H9 (cell line): ENCODE measurements at regions not wholly inside any gene's neighbourhood (a gene's known extent, or its start where the extent isn't known, plus 50 kb on each side); places are given as distances from the start of the nearest gene placed in this dataset.

Experiments
- DNase-seq: peaks from one replicate; pipeline ENCODE4 v3.0.0-alpha.2; 2017
- H2AFZ ChIP-seq: one replicate; pipeline ENCODE4 v1.6.1; 2013; ENCODE audit warnings: mild to moderate bottlenecking, low read length, control low read depth, moderate library complexity
- H2AK5ac ChIP-seq: 2 replicates; pipeline ENCODE4 v1.6.1; 2013; ENCODE audit warnings: low read length, control low read depth, mixed read lengths; ENCODE audit not compliant: insufficient read length
- H2BK120ac ChIP-seq: one replicate; pipeline ENCODE4 v1.6.1; 2013; ENCODE audit warnings: low read depth, mild to moderate bottlenecking, low read length, control low read depth, inconsistent platforms; ENCODE audit not compliant: poor library complexity, severe bottlenecking
- H2BK12ac ChIP-seq: 2 replicates; pipeline ENCODE4 v1.6.1; 2013; ENCODE audit warnings: low read length, control low read depth, mixed read lengths, low read depth; ENCODE audit not compliant: insufficient read length
- H2BK15ac ChIP-seq: 2 replicates; pipeline ENCODE4 v1.6.1; 2013; ENCODE audit warnings: low read depth, low read length, control low read depth
- H2BK20ac ChIP-seq: one replicate; pipeline ENCODE4 v1.6.1; 2013; ENCODE audit warnings: low read depth, mild to moderate bottlenecking, low read length, control low read depth, inconsistent platforms; ENCODE audit not compliant: poor library complexity, severe bottlenecking
- H2BK5ac ChIP-seq: 2 replicates; pipeline ENCODE4 v1.6.1; 2013; ENCODE audit warnings: low read length, control low read depth, mixed read lengths; ENCODE audit not compliant: insufficient read length
- H3K14ac ChIP-seq: 2 replicates; pipeline ENCODE4 v1.6.1; 2013; ENCODE audit warnings: low read length, control low read depth; ENCODE audit not compliant: insufficient read depth
- H3K18ac ChIP-seq: 2 replicates; pipeline ENCODE4 v1.6.1; 2013; ENCODE audit warnings: low read depth, mild to moderate bottlenecking, mixed read lengths, low read length, control low read depth; ENCODE audit not compliant: insufficient read length
- H3K23ac ChIP-seq: 2 replicates; pipeline ENCODE4 v1.6.1; 2013; ENCODE audit warnings: low read length, control low read depth, mixed read lengths, low read depth; ENCODE audit not compliant: insufficient read length
- H3K23me2 ChIP-seq: 2 replicates; pipeline ENCODE4 v1.6.1; 2013; ENCODE audit warnings: low read depth, mild to moderate bottlenecking, mixed read lengths, low read length, control low read depth; ENCODE audit not compliant: insufficient read length, poor library complexity, severe bottlenecking
- H3K27ac ChIP-seq: 2 replicates; pipeline ENCODE4 v1.5.1; 2013; ENCODE audit warnings: low read length, control low read depth, mixed read lengths, low read depth; ENCODE audit not compliant: insufficient read length
- H3K27me3 ChIP-seq: 2 replicates; pipeline ENCODE4 v1.6.1; 2013; ENCODE audit warnings: low read length, control low read depth, inconsistent platforms; ENCODE audit not compliant: insufficient read depth
- H3K4ac ChIP-seq: 2 replicates; pipeline ENCODE4 v1.6.1; 2013; ENCODE audit warnings: low read depth, mild to moderate bottlenecking, control low read depth, inconsistent platforms, low read length, moderate library complexity
- H3K4me1 ChIP-seq: 2 replicates; pipeline ENCODE4 v1.6.1; 2013; ENCODE audit warnings: low read length, control low read depth, inconsistent platforms; ENCODE audit not compliant: insufficient read depth
- H3K4me2 ChIP-seq: 2 replicates; pipeline ENCODE4 v1.6.1; 2013; ENCODE audit warnings: low read length, control low read depth, mixed read lengths; ENCODE audit not compliant: insufficient read length, insufficient read depth
- H3K56ac ChIP-seq: 2 replicates; pipeline ENCODE4 v1.6.1; 2013; ENCODE audit warnings: low read depth, mild to moderate bottlenecking, mixed read lengths, low read length, control low read depth; ENCODE audit not compliant: insufficient read length
- H3K79me1 ChIP-seq: 2 replicates; pipeline ENCODE4 v1.6.1; 2013; ENCODE audit warnings: low read depth, mild to moderate bottlenecking, moderate library complexity, low read length, control low read depth, inconsistent platforms; ENCODE audit not compliant: insufficient read depth, poor library complexity, severe bottlenecking
- H3K79me2 ChIP-seq: 2 replicates; pipeline ENCODE4 v1.6.1; 2013; ENCODE audit warnings: low read length, control low read depth, inconsistent platforms; ENCODE audit not compliant: insufficient read depth
- H3K9ac ChIP-seq: 2 replicates; pipeline ENCODE4 v1.6.1; 2013; ENCODE audit warnings: low read length, control low read depth, mixed read lengths; ENCODE audit not compliant: insufficient read length; ENCODE audit errors: extremely low read depth
- H3K9me3 ChIP-seq: one replicate; pipeline ENCODE4 v1.6.1; 2013; ENCODE audit warnings: low read depth, low read length, inconsistent platforms; ENCODE audit not compliant: control insufficient read depth
- H3T11ph ChIP-seq: one replicate; pipeline ENCODE4 v1.6.1; 2013; ENCODE audit warnings: mild to moderate bottlenecking, low read length, control low read depth, inconsistent platforms
- H4K20me1 ChIP-seq: one replicate; pipeline ENCODE4 v1.6.1; 2013; ENCODE audit not compliant: control insufficient read depth, insufficient read length, insufficient read depth
- H4K5ac ChIP-seq: 2 replicates; pipeline ENCODE4 v1.6.1; 2013; ENCODE audit warnings: low read depth, mild to moderate bottlenecking, mixed read lengths, low read length, control low read depth; ENCODE audit not compliant: insufficient read length
- H4K8ac ChIP-seq: replicated peaks from 2 replicates; pipeline ENCODE4 v1.6.1; 2013; ENCODE audit warnings: low read length, control low read depth, mixed read lengths, low read depth; ENCODE audit not compliant: insufficient read length
- H4K91ac ChIP-seq: 2 replicates; pipeline ENCODE4 v1.6.1; 2013; ENCODE audit warnings: low read depth, mild to moderate bottlenecking, moderate library complexity, mixed read lengths, low read length, control low read depth; ENCODE audit not compliant: insufficient read length
- H3K27ac Mint-ChIP-seq, 3 experiments: 2 replicates in 2 of 3; 3 replicates in 1 of 3; pipeline ENCODE4 v1.8.0; 2020 to 2021; ENCODE audit warnings: mixed read lengths in 3 of 3, mild to moderate bottlenecking in 1 of 3, moderate library complexity in 1 of 3
- H3K27me3 Mint-ChIP-seq: 2 replicates; pipeline ENCODE4 v1.8.0; 2021; ENCODE audit warnings: low read depth, mild to moderate bottlenecking, moderate library complexity, mixed read lengths
- H3K36me3 Mint-ChIP-seq, 3 experiments: 2 replicates in 2 of 3; 3 replicates in 1 of 3; pipeline ENCODE4 v1.8.0; 2020 to 2021; ENCODE audit warnings: low read depth in 3 of 3, mixed read lengths in 3 of 3; ENCODE audit not compliant: insufficient read depth in 1 of 3
- H3K4me1 Mint-ChIP-seq, 2 experiments: 2 replicates each; pipeline ENCODE4 v1.8.0; 2020; ENCODE audit warnings: mixed read lengths in 2 of 2
- H3K4me3 Mint-ChIP-seq, 2 experiments: 2 replicates in 1 of 2; 3 replicates in 1 of 2; pipeline ENCODE4 v1.8.0; 2020 to 2021; ENCODE audit warnings: mild to moderate bottlenecking in 2 of 2, mixed read lengths in 2 of 2, moderate library complexity in 1 of 2
- H3K9me3 Mint-ChIP-seq, 2 experiments: 2 replicates in 1 of 2; 3 replicates in 1 of 2; pipeline ENCODE4 v1.8.0; 2020; ENCODE audit warnings: mild to moderate bottlenecking in 2 of 2, mixed read lengths in 2 of 2, moderate library complexity in 1 of 2
- WGBS: extraction: QIAGEN DNeasy Blood & Tissue Kit; methylation state at CpG from one replicate; pipeline ENCODE4 v1.1.7; 2013; ENCODE audit warnings: missing lambda C conversion rate, low lambda C conversion rate, mixed read lengths; ENCODE audit not compliant: insufficient read length; ENCODE audit errors: extremely low coverage; 5-methylcytosine and 5-hydroxymethylcytosine counted together
- TF ChIP-seq, protein P1 (sequence below): fragments of 200-600 bp; sonication (generic); conservative IDR thresholded peaks from 3 replicates; pipeline ENCODE4 v1.8.0; 2021; ENCODE audit warnings: antibody characterized with exemption, mild to moderate bottlenecking

DNA sequence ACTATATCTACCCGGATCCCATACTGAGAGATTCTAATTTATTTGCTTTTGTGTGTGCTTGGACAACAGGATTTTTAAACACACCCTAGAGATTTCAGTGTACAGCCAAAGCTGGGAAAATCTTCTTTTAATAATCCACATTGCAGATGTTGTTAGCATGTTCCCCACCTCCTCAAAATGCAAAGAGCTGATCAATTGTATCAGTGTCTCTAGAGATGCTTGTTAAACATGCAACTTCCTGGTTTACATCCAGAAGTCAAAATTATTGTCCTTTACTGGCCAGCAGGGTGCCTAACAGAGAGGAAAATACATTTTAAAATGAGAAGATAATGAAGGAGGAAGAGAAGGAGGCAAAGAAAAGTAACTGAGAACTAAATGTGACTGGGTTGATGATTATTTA is 793.3 kb downstream of the SEMA5A start:
- no peak overlapping the region for H3K4ac ChIP-seq
- no peak overlapping the region for H2AFZ ChIP-seq
- H2BK15ac ChIP-seq = no peak overlapping the region
- no peaks in the 10 kb centered on the region for H3K79me1 ChIP-seq
- Mint-ChIP-seq H3K4me3 (no peak overlapping the region), H3K4me1 (peaks cover 2 to 5% of the 10 kb centered on the region in 2 experiments; a peak in 3 of 4 replicates), H3K9me3 (no peaks in the 10 kb centered on the region), H3K27me3 (no peaks in the 10 kb centered on the region), H3K27ac (no peak overlapping the region), H3K36me3 (no peaks in the 10 kb centered on the region)
- H3K79me2 ChIP-seq = no peaks in the 10 kb centered on the region
- H3K14ac ChIP-seq = no peak overlapping the region
- no CpG with 5 or more reads among the region's 1 CpG for WGBS
- no peaks in the 10 kb centered on the region for H4K20me1 ChIP-seq
- H3K56ac ChIP-seq = no peak overlapping the region
- no peak overlapping the region for H3K4me2 ChIP-seq
- no peak for DNase-seq
- H2BK5ac ChIP-seq = no peak overlapping the region
- no peak overlapping the region for H2BK12ac ChIP-seq
- no peaks in the 10 kb centered on the region for H3K27me3 ChIP-seq
- H3K18ac ChIP-seq = no peak overlapping the region
- H2BK120ac ChIP-seq = no peak overlapping the region
- H3K27ac ChIP-seq = no peak overlapping the region
- no peak overlapping the region for H2AK5ac ChIP-seq
- H4K8ac ChIP-seq = no peak overlapping the region
- H3K9ac ChIP-seq = no peak overlapping the region
- no peak overlapping the region for H3T11ph ChIP-seq
- TF ChIP-seq, protein P1, sequence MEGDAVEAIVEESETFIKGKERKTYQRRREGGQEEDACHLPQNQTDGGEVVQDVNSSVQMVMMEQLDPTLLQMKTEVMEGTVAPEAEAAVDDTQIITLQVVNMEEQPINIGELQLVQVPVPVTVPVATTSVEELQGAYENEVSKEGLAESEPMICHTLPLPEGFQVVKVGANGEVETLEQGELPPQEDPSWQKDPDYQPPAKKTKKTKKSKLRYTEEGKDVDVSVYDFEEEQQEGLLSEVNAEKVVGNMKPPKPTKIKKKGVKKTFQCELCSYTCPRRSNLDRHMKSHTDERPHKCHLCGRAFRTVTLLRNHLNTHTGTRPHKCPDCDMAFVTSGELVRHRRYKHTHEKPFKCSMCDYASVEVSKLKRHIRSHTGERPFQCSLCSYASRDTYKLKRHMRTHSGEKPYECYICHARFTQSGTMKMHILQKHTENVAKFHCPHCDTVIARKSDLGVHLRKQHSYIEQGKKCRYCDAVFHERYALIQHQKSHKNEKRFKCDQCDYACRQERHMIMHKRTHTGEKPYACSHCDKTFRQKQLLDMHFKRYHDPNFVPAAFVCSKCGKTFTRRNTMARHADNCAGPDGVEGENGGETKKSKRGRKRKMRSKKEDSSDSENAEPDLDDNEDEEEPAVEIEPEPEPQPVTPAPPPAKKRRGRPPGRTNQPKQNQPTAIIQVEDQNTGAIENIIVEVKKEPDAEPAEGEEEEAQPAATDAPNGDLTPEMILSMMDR = no peak
- H4K91ac ChIP-seq = no peak overlapping the region
- no peak overlapping the region for H3K23ac ChIP-seq
- H4K5ac ChIP-seq = no peak overlapping the region
- no peaks in the 10 kb centered on the region for H3K23me2 ChIP-seq
- no peak overlapping the region for H2BK20ac ChIP-seq
- no peaks in the 10 kb centered on the region for H3K4me1 ChIP-seq
- no peaks in the 10 kb centered on the region for H3K9me3 ChIP-seq
